Activated naive CD4-positive, alpha-beta T cell treated with anti-CD3 and anti-CD28 coated beads, Interleukin-2, amount 50 U/mL, for 72 hours (primary cell): ENCODE measurements at regions not wholly inside any gene's neighbourhood (a gene's known extent, or its start where the extent isn't known, plus 50 kb on each side); places are given as distances from the start of the nearest gene placed in this dataset.
"Not testable (repeated sequence)": the region's sequence is repeated elsewhere in the genome, so short reads cannot be mapped to it uniquely, and the experiment has no call there.

Source experiments
- ATAC-seq, 2 donors: fragments of 150-1000 bp; cut with Tn5 transposase; 2 replicates each; pipeline ENCODE4 v1.10.0; 2021; ENCODE audit warnings: mild to moderate bottlenecking in 2 of 2, moderate library complexity in 2 of 2
- DNase-seq, 2 donors: peaks; one replicate each; pipeline ENCODE4 v3.0.0; 2021 to 2022; ENCODE audit warnings: low spot score in 2 of 2
- H3K27ac Mint-ChIP-seq, 2 donors: one replicate each; pipeline ENCODE4 v1.8.0; 2022; ENCODE audit warnings: mild to moderate bottlenecking in 2 of 2, mixed read lengths in 2 of 2
- H3K36me3 Mint-ChIP-seq, 2 donors: one replicate each; pipeline ENCODE4 v1.8.0; 2022; ENCODE audit warnings: mixed read lengths in 2 of 2
- H3K9me3 Mint-ChIP-seq, 2 donors: one replicate each; pipeline ENCODE4 v1.8.0; 2022; ENCODE audit warnings: mixed read lengths in 2 of 2

DNA sequence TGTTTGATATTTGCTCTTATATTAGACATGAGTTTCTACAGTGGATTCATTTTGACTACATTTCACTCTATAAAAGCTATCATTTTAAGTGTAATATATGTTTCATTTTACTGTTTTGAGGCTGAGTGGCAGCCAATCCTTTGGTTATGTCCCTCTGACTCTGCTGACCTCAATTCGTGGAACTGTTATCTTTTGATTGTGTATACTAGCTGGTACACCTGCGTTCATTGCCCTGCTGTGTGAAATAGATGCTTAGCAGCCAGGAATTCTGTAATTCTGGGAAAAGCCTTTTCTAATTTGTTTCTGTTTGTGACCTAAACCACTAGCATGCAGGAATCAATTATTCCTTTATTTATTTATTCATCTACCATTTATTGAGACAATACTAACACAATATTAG, 269.4 kb upstream of the CT83 start:
- ATAC-seq (no peak), DNase-seq (no peak)
- Mint-ChIP-seq H3K27ac (no peak overlapping the region), H3K9me3 (no peaks in the 10 kb centered on the region), H3K36me3 (no peaks in the 10 kb centered on the region)

- no peak overlapping the region for H3K27ac Mint-ChIP-seq
- peaks cover 4 to 15% of the 10 kb centered on the region in 2 donors for H3K9me3 Mint-ChIP-seq
- H3K36me3 Mint-ChIP-seq, result peaks cover 0 to 6% of the 10 kb centered on the region in 2 donors
- ATAC-seq (no peak), DNase-seq (no peak)
These were observed 264.0 kb upstream of the CT83 start for GRCh38 chrX:116726806-116727205.

- H3K9me3 Mint-ChIP-seq, result peaks cover 0 to 3% of the 10 kb centered on the region in 2 donors
- no peak overlapping the region for H3K27ac Mint-ChIP-seq
- DNase-seq (no peak), ATAC-seq (no peak)
- H3K36me3 Mint-ChIP-seq, result no peaks in the 10 kb centered on the region
These were observed 231.3 kb upstream of the CT83 start for GRCh38 chrX:116694046-116694445.

- not testable (repeated sequence) for ATAC-seq, DNase-seq, H3K36me3 Mint-ChIP-seq, H3K27ac Mint-ChIP-seq, H3K9me3 Mint-ChIP-seq
These were observed 216.8 kb upstream of the CT83 start for GRCh38 chrX:116679544-116679943.

DNA sequence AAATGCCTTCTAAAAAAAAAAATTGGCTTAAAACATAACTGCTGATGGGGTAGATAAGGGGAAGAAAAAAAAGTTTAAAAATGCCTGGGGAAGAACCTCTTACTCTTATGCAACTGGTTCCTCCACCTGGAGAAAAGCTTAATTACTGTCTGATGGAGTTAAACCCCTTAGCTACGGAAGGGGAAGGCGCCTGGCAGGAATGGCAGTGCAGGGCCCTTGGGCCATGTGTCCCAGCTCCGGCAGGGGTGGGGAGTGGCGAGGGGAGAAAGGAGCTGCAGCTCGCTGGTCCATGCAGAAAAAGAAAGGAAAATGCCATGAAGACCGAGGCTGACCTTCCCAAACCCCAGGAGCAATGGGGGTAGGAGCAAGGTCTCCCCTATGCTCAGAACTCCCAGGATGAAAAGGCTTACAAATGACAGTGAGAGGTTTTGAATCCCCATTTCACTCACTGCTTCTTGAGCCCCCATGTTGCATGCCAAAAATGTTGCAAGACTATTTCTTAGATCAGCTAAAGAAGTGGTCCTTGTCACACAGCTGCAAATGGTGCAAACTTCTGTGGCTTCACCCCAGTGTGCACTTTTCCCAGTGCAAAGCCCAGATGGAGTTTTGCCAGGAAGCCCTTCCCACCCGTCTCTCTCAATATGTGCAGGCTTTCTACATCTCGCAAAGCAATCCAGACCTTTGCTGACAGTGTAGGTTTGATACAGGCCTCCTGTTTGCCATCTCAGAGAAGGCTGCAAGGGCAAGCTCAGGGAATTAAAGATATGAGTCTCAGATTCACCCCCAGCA, 204.8 kb upstream of the CT83 start:
- DNase-seq (no peak), ATAC-seq (no peak)
- Mint-ChIP-seq H3K27ac (no peak overlapping the region), H3K9me3 (no peaks in the 10 kb centered on the region), H3K36me3 (no peaks in the 10 kb centered on the region)

- H3K9me3 Mint-ChIP-seq, result no peaks in the 10 kb centered on the region
- no peak for ATAC-seq
- H3K27ac Mint-ChIP-seq, result no peak overlapping the region
- no peaks in the 10 kb centered on the region for H3K36me3 Mint-ChIP-seq
- DNase-seq, result no peak
These were observed 194.3 kb upstream of the CT83 start for GRCh38 chrX:116657071-116657470.

DNA sequence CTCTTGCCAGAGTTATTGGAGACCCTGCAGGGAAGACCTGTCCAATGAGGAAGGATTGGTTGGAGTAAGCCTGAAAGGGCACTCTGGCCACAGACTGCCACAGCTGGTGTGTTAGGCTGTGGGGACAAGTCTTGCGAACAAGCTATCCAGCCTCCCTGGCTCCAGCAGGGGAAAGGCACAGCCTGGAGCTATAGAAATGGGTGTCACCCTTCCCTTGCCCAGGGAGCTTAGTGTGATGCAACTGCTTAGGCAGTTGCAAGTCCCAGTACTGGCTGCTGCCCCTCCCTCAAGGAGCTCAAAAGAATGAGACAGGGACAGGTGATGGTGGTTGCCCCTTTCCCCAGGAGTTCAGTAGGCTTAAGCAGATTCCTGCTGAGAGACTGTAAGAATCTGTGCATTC, 165.7 kb upstream of the CT83 start:
- H3K36me3 Mint-ChIP-seq, result no peaks in the 10 kb centered on the region
- H3K27ac Mint-ChIP-seq, result no peak overlapping the region
- ATAC-seq, result no peak
- peaks cover 0 to 4% of the 10 kb centered on the region in 2 donors for H3K9me3 Mint-ChIP-seq
- no peak for DNase-seq

DNA sequence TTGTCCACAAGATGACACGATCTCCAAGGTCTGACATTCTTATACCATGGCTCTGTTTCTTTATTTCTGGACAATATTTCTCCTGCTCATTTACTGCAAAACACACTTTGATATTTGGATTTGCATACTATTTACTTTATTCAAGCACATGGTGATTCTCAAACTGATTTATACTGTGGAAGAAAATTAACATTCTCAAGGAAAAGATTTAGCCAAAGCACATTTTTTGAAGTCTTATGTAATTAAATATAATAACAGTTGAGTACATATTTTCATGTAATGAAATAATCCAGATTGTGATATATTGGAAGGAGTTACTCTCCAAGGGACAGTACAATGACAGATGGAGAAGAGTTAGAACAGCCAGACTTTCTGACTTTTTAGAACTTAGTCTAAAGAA, 155.8 kb upstream of the CT83 start:
- ATAC-seq (no peak), DNase-seq (no peak)
- peaks cover 0 to 3% of the 10 kb centered on the region in 2 donors for H3K9me3 Mint-ChIP-seq
- H3K27ac Mint-ChIP-seq, result no peak overlapping the region
- H3K36me3 Mint-ChIP-seq, result no peaks in the 10 kb centered on the region

DNA sequence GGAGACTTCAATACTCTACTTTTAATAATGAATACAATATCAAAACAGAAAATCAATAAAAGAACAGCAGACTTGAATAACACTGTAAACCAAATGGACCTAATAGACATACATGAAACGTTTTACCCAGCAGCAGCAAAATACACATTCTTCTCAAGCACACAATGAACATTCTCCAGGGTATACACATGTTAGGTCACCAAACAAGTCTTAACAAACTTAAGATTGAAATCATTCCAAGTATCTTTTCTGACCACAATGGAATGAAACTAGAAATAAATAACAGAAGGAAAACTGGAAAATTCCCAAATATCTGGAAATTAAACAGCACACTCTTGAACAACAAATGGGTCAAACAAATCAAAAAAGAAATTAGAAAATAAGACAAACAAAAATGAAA, 145.0 kb upstream of the CT83 start:
- no peak for ATAC-seq
- H3K36me3 Mint-ChIP-seq, result no peaks in the 10 kb centered on the region

GRCh38 chrX:116605576-116605975, 142.8 kb upstream of the CT83 start:
- no peaks in the 10 kb centered on the region for H3K36me3 Mint-ChIP-seq
- no peak for DNase-seq
- H3K9me3 Mint-ChIP-seq, result peaks cover 0 to 5% of the 10 kb centered on the region in 2 donors
- no peak for ATAC-seq
- no peak overlapping the region for H3K27ac Mint-ChIP-seq

More for the DNA sequence above, 145.0 kb upstream of the CT83 start:
- DNase-seq, result no peak
- peaks cover 0 to 5% of the 10 kb centered on the region in 2 donors for H3K9me3 Mint-ChIP-seq
- H3K27ac Mint-ChIP-seq, result no peak overlapping the region

DNA sequence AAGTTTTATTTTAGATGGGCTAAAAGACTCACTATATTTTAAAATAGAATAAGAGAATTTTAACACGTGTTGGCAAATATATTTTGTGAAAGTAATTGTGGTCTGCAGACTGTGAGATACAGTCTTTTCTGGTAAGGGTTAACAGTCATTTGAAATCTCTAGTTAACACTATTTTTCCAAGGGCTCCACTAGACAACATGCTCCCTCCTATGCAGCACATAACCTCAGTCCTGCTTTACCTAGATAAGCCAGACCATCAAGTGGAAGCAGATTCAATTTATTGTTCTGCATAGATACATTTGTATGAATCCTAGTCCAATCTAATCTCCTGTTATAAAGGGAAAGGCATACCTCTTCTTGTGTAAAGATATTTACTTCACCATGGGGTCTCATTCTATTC, 133.2 kb upstream of the CT83 start:
- no peak for DNase-seq

More for the DNA sequence above, 133.2 kb upstream of the CT83 start:
- peak; percentile 50 to 55 for ATAC-seq
- no peak overlapping the region for H3K27ac Mint-ChIP-seq
- H3K9me3 Mint-ChIP-seq, result peaks cover 2 to 4% of the 10 kb centered on the region in 2 donors
- no peaks in the 10 kb centered on the region for H3K36me3 Mint-ChIP-seq
